Upper lobe of right lung (tissue), 1 donor: ENCODE measurements at regions not wholly inside any gene's neighbourhood (a gene's known extent, or its start where the extent isn't known, plus 50 kb on each side); places are given as distances from the start of the nearest gene placed in this dataset.

ENCODE experiments used
- ATAC-seq: fragments of 200-7000 bp; cut with Tn5 transposase; one replicate; pipeline ENCODE4 v1.9.1; 2020; ENCODE audit warnings: mild to moderate bottlenecking, moderate library complexity
- DNase-seq: peaks from one replicate; pipeline ENCODE4 v3.0.0-alpha.2; 2020
- H3K27ac ChIP-seq: fragments of 200-600 bp; one replicate; pipeline ENCODE4 v1.8.0; 2022
- H3K27me3 ChIP-seq: fragments of 200-600 bp; one replicate; pipeline ENCODE4 v1.8.0; 2022; ENCODE audit warnings: mild to moderate bottlenecking
- H3K36me3 ChIP-seq: fragments of 200-600 bp; one replicate; pipeline ENCODE4 v1.8.0; 2022
- H3K4me1 ChIP-seq: fragments of 200-600 bp; one replicate; pipeline ENCODE4 v1.8.0; 2022
- H3K4me3 ChIP-seq: fragments of 200-600 bp; one replicate; pipeline ENCODE4 v1.8.0; 2022; ENCODE audit warnings: mild to moderate bottlenecking
- H3K9me3 ChIP-seq: fragments of 200-600 bp; one replicate; pipeline ENCODE4 v1.8.0; 2022
- intact Hi-C: fragments of 100-400 bp; cut with DNase I; formaldehyde crosslinking; loops from one replicate; pipeline ENCODE4 v1.11.0; 2022
- TF ChIP-seq, protein P1 (sequence below): fragments of 200-600 bp; IDR thresholded peaks from one replicate; pipeline ENCODE4 v1.8.0; 2022; ENCODE audit warnings: antibody characterized with exemption
- donor health status: DM: no; HTN: yes; CAD: no; lungs with severe emphysema.

- DNase-seq: no peak
- TF ChIP-seq, protein P1, sequence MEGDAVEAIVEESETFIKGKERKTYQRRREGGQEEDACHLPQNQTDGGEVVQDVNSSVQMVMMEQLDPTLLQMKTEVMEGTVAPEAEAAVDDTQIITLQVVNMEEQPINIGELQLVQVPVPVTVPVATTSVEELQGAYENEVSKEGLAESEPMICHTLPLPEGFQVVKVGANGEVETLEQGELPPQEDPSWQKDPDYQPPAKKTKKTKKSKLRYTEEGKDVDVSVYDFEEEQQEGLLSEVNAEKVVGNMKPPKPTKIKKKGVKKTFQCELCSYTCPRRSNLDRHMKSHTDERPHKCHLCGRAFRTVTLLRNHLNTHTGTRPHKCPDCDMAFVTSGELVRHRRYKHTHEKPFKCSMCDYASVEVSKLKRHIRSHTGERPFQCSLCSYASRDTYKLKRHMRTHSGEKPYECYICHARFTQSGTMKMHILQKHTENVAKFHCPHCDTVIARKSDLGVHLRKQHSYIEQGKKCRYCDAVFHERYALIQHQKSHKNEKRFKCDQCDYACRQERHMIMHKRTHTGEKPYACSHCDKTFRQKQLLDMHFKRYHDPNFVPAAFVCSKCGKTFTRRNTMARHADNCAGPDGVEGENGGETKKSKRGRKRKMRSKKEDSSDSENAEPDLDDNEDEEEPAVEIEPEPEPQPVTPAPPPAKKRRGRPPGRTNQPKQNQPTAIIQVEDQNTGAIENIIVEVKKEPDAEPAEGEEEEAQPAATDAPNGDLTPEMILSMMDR: no peak
- Histone ChIP-seq H3K27me3 (no peaks in the 10 kb centered on the region), H3K4me3 (no peak overlapping the region), H3K36me3 (no peaks in the 10 kb centered on the region), H3K9me3 (no peaks in the 10 kb centered on the region), H3K4me1 (no peaks in the 10 kb centered on the region), H3K27ac (no peak overlapping the region)
- intact Hi-C loops: no loop called here
- ATAC-seq: no peak
Measured at GRCh38 chr16:16798504-16798903, 419.6 kb downstream of the NPIPA7 start.

DNA sequence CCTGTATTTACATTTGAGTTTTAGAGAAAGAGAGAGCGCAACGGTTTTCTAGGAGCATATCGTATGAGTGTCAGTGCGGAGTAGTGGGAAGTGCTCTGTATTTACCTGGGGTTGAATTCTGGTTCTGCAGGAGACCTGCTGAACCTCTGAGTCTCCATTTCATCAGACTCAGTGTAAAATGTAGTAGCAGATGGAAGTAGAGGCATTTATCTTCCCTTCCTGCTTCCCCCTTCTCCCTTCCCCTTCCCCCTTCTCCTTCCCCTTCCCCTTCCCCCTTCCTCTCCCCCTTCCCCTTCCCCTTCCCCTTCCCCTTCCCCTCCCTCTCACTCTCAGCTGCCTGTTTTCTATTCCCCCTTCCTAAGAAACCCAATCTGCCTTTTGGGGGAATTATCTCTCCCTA is 426.9 kb downstream of the NPIPA7 start:
- Histone ChIP-seq H3K36me3 (no peaks in the 10 kb centered on the region), H3K27ac (no peak overlapping the region), H3K9me3 (no peaks in the 10 kb centered on the region), H3K4me1 (no peaks in the 10 kb centered on the region), H3K4me3 (no peak overlapping the region), H3K27me3 (no peaks in the 10 kb centered on the region)
- intact Hi-C loops: no loop called here
- DNase-seq: no peak
- no peak for ATAC-seq
- TF ChIP-seq, protein P1: no peak

DNA sequence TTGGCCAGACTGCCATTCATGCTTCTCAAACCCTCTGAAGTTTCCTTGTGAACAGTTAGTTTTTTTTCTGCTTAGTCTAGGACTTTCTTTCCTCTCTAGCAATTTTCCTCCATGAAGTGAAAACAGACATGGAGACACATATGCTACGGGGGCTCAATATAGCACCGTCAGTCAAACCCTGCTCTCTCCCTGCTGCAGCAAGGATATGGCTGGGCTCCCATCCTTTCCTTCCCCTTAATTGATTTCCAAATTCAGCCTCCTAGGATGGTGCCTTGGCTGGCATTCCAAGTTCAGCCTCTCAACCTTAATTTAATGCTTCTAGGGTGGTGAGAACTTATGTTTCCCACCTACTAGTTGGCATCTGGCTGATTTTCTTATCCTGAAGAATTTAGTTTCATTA is 436.7 kb downstream of the NPIPA7 start:
- no peak overlapping the region for H3K4me3 ChIP-seq
- no peaks in the 10 kb centered on the region for H3K36me3 ChIP-seq
- H3K27me3 ChIP-seq: no peaks in the 10 kb centered on the region
- H3K9me3 ChIP-seq: no peaks in the 10 kb centered on the region
- DNase-seq (no peak), ATAC-seq (no peak)
- intact Hi-C loops: no loop called here
- TF ChIP-seq, protein P1: no peak
- H3K4me1 ChIP-seq: no peaks in the 10 kb centered on the region
- no peak overlapping the region for H3K27ac ChIP-seq

GRCh38 chr16:16817196-16817595 is 438.3 kb downstream of the NPIPA7 start:
- no peak overlapping the region for H3K27ac ChIP-seq
- no peaks in the 10 kb centered on the region for H3K9me3 ChIP-seq
- no peaks in the 10 kb centered on the region for H3K27me3 ChIP-seq
- intact Hi-C loops: no loop called here
- no peaks in the 10 kb centered on the region for H3K4me1 ChIP-seq
- ATAC-seq (peak; percentile 35), DNase-seq (no peak)
- no peaks in the 10 kb centered on the region for H3K36me3 ChIP-seq
- H3K4me3 ChIP-seq: no peak overlapping the region
- TF ChIP-seq, protein P1: no peak

GRCh38 chr16:16821261-16821660 is 442.3 kb downstream of the NPIPA7 start:
- H3K27ac ChIP-seq: no peak overlapping the region
- DNase-seq: no peak
- no peaks in the 10 kb centered on the region for H3K36me3 ChIP-seq
- TF ChIP-seq, protein P1: no peak
- H3K9me3 ChIP-seq: no peaks in the 10 kb centered on the region
- intact Hi-C loops: no loop called here
- no peak overlapping the region for H3K4me3 ChIP-seq
- ATAC-seq: no peak
- H3K4me1 ChIP-seq: no peaks in the 10 kb centered on the region
- no peaks in the 10 kb centered on the region for H3K27me3 ChIP-seq

GRCh38 chr16:16828913-16829398 is 450.0 kb downstream of the NPIPA7 start:
- no peaks in the 10 kb centered on the region for H3K36me3 ChIP-seq
- TF ChIP-seq, protein P1: no peak

More at GRCh38 chr16:16828913-16829398, 450.0 kb downstream of the NPIPA7 start:
- no peaks in the 10 kb centered on the region for H3K4me1 ChIP-seq
- H3K4me3 ChIP-seq: no peak overlapping the region
- no peak overlapping the region for H3K27ac ChIP-seq
- no peaks in the 10 kb centered on the region for H3K9me3 ChIP-seq
- no peak for DNase-seq
- no peak for ATAC-seq
- intact Hi-C loops: no loop called here
- peaks cover 3% of the 10 kb centered on the region for H3K27me3 ChIP-seq
